ENCODE measurements at regions not wholly inside any gene's neighbourhood (a gene's known extent, or its start where the extent isn't known, plus 50 kb on each side); places are given as distances from the start of the nearest gene placed in this dataset.
A peak's percentile ranks its signal among the peaks of the same experiment; 100 is the strongest.
"Not testable (repeated sequence)": the region's sequence is repeated elsewhere in the genome, so short reads cannot be mapped to it uniquely, and the experiment has no call there.

DNA sequence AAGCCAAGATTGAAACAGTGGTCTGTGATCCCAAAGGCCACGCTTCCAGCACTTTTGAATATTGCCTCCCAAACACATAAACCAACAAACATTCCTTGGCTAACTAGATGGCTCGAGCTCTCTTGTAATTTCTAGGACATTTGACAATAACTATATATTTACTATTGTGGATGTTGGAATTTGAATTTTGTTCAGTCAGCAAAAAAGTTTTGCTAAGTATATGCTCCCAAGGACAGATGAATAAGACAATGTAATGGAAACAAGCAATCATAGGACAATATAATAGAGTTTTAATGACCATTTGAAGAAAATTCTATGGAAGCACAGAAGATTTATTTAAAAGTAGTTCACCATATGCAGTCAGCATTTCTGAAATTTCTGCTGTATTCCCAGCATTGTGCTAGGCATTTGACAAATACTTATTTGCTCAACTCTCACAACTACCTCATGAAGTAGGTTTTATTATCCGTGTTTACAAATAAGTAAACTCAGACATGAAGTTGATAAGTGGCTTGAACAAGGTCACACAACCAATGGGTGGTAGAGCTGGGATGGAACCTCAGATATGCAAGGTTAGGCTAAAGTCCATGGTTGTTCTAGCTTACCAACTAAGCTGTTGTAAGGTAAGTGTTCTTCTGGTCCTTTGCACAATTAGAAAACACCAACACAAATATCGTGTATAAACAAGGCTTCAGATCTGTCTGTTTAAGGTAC is 205.1 kb downstream of the NUFIP1 start:
- no peak for DNase-seq (ENCODE audit: low spot score)

DNA sequence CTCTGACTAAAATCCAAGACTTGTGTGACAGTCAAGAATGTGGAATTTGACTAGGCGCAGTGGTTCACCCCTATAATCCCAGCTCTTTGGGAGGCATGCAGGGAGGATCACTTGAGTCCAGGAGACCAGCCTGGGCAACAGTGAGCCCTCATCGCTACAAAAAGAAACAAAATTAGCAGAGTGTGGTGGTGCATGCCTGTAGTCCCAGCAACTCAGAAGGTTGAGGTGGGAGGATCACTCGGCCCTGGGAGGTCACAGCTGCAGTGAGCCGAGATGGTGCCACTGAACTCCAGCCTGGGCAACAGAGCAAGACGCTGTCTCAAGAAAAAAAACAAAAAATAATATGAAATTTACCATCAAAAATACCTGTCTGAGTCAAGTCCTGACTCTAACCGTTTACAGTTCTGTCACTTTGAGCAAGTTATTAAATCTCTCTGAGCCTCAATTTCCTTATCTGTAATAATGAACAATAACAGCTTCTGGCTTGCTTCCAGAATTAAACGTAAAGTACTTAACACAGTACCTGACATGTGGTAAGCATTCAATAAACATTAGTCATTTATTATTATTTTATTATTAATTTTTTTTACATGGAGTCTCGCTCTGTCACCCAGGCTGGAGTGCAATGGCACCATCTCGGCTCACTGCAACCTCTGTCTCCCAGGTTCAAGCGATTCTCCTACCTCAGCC is 204.6 kb upstream of the TSC22D1 start:
- DNase-seq (ENCODE audit: low spot score), result no peak

GRCh38 chr13:44778761-44779484 is 202.8 kb upstream of the TSC22D1 start:
- no peak for DNase-seq (ENCODE audit: low spot score)

- not testable (repeated sequence) for DNase-seq (ENCODE audit: low spot score)
These were observed 199.2 kb upstream of the TSC22D1 start for GRCh38 chr13:44775290-44775689.

GRCh38 chr13:44770951-44771350 is 194.8 kb upstream of the TSC22D1 start:
- no peak for DNase-seq (ENCODE audit: low spot score)

DNA sequence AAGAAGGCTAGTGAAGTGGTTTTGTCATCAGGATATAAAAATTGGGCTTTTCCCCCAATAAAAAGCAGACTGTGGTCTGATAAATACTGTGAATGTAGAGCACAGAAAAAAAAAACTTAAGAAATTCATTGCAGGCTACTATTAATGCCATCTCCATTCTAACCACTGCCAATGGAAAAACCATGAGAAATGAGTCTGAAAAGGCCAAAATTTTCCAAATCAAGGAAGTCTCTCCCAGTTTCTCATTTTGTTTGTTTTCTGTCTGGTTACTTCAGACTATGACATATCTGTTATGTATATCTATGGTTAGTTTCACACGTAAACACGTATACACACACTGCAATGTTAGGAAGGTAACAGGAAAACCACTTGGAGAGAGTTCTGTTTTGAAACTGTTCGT is 193.6 kb upstream of the TSC22D1 start:
- DNase-seq (ENCODE audit: low spot score), result no peak

- DNase-seq (ENCODE audit: low spot score), result peak; percentile 44
These were observed 192.8 kb upstream of the TSC22D1 start for GRCh38 chr13:44768775-44769581.

DNA sequence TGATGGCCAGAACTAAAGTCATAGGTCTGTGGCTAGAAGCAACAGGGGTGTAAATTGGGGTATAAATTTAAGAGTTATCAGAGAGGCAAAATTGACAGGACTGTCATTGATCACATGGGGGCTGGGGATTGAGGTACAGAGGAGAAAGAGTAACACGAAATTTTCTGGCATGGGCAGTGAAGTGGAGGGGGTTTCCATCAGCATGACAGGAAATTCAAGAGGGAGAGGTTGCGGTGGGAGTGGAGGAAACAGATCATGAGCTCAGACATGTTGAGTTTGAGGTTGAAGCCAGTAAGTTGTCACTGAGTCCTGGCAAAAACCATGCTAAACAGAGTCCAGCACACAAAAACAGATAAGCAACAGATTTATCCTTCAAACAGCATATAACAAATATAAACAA is 192.1 kb upstream of the TSC22D1 start:
- DNase-seq (ENCODE audit: low spot score), result peak; percentile 55

DNA sequence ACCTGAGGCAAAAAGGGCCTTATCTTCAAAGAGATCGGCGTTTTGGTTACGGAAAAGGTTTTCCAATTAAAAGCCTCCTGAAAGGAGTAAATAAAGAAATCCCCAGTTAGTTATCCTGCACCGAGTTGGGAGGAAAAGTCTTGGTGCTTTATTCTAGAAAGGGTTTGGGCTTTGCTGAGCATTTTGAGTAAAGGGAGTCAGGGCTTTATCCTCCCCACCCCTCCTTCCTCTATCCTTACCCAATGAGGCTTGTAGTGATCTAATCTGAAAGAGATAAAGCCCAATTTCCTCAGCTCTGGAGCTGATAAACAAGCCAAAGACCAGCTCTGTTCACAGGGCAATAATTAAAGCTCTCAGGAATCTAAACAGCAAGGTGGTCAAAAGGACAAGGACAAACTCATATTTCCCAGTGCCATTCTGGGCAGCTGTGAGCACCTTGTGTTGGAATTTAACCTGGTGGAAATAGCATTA is 188.9 kb upstream of the TSC22D1 start:
- DNase-seq (ENCODE audit: low spot score), result no peak

DNA sequence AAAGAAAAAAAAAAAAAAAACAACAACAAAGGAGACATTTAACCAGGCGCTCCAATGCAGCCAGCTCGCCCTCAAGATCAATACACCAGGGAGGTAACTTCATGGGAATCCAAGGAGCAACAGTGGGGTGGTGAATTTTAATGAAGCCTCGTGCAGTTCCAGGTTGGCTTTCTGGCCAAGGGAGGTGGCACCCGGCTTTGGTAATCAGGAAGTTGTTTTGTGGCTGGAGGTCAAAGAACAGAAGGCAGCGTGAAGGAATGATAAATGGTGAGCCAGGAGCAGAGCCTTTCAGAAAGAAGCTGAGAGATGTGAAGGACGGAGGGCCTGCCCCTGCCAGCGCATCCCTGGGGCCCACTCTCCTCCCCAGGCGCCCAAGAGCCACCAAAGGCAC is 188.2 kb upstream of the TSC22D1 start:
- DNase-seq (ENCODE audit: low spot score), result no peak

GRCh38 chr13:44763615-44764301 is 187.6 kb upstream of the TSC22D1 start:
- DNase-seq (ENCODE audit: low spot score), result no peak

DNA sequence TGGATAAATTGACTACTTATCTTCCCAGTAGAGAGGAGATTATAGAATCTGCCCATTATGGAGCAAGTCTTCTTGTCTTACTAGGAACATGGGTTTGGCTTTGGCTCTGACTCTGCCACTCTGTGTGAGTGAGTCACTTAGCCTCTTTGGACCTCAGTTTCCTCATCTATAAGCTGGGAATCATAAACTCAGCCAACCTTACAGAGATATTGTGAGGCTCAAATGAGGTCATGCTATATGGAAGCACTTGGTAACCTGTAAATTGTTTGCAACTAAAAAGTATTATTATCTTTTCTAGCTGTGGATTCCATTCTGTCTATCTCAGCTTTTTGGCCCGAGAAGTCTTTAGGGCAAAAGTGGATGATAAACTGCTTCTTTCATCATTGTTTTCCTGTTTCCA is 186.8 kb upstream of the TSC22D1 start:
- DNase-seq (ENCODE audit: low spot score), result no peak

GRCh38 chr13:44760434-44760833 is 184.3 kb upstream of the TSC22D1 start:
- DNase-seq (ENCODE audit: low spot score), result no peak

DNA sequence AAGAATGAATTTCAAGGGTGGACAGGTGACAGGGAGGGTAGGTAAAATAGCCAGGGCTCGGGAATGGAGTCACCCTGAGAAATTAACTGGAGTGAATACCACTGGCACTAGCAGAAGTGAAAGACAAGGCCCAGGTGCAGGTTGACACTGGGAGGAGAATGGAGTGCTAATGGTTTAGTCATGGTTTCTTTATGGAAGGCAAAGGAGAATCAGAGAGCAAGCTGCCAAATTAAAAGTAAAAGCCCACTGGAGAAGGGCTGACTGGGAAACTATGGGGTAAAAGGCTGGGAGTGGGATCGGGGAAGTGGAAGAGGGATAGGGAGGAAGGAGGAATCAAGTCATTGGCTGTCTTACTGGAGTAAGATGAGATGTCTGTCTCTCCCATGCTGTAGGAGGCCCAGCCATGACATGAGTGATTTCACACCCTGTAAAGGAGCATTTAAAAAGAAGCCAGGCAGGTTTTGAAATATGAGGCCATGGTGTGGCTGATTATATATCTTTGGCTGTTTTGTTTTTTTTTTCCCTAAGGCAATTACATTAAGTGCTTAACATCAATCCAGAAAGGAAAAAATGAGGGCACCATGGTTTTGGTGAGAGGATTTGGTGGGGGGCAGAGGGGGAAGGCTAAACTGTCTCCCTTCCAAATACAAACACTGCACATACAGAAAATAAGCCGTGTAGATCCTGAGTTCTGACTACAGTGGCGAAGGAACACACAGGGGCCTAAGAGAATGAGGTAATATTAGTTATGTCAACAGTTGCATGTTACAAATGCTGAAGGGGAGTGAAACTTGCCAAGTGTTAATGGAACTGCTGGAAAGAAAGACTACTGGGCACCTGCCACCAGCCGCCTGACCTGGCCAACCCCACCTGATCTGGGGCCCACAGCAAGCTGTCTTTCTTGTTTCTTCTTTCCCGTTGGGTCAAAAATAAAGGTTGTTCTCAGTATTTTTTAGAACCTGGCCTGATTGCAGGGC is 183.5 kb upstream of the TSC22D1 start:
- no peak for DNase-seq (ENCODE audit: low spot score)

DNA sequence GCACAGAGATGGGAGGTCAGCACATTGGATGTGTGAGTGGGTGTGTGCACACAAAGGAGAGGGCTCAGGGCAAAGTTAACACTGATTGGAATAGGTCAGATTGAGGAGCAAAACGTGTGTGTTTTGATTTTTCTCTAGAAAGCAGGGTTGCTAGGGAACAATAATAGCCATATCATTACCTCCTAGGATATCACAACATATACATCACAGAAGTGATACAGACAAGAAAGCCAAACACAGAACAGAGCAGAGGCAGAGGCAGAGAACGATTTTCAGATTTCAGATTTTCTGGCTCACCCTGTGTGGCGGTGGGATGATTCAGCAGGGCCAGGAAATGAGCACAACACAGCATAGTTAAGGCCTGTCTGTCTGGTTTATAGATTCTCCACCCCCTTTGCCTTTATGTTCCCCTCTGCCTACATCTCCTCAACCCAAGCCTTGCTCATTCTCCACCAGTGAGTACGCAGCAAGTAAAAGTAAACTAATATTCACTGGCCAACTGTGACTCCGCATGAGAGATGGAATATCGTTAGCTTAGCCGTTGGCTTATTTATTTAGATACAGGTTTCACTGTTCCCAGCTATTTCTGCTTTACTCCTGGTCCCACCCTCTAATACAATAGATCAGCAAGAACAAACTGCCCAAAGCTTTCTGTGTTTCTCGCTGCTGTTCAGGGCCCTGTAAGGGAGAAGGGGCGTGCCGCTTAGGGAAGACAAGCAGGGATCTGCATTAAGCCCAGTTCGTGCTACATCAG is 182.7 kb upstream of the TSC22D1 start:
- peak; percentile 16 for DNase-seq (ENCODE audit: low spot score)

- DNase-seq (ENCODE audit: low spot score), result no peak
These were observed 181.5 kb upstream of the TSC22D1 start for GRCh38 chr13:44757671-44758070.

DNA sequence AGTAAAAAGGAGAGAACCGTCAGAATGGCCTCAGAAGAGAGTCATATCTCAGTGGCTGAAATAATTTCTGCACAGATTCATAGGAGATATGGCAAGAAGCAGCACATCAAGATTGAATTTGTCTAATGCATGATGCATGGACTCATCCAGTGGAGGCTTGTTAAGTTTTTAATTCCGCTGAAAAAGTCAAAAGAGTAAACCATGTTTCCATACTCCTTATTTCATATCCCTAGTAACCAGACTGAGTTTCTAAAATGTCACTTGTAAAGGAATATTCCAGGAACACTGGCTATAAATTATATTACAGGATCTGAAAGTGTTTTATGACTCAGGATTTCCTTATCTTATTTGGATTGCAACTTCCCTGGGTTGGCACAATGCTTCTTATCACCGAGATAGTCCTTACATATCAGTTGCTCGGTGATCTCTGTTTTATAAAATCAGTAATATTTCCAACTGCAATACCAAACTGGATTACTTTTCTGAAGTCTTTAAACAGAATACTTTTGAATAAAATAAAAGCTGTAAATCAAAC is 180.2 kb upstream of the TSC22D1 start:
- no peak for DNase-seq (ENCODE audit: low spot score)

DNA sequence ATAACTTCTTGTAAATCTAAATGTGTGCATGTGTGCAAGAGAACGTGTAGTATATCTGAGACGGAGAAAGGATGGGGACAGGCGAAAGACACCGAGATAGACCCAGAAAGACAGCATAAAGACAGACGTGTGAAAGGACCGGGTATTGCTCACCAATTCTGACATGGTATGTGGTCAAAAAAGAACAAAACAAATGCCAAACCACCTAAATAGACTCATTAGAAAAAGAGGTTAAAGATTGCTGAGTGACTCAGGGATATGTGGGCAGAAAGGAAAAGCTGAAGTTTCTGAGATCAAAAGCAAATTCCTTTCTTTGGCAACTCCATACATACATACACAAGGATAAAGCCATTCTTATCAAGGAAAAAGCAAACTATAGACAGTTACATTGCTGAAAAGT is 179.7 kb upstream of the TSC22D1 start:
- no peak for DNase-seq (ENCODE audit: low spot score)

GRCh38 chr13:44752164-44752563 is 176.0 kb upstream of the TSC22D1 start:
- DNase-seq (ENCODE audit: low spot score), result no peak
